SK-N-SH (cell line): ENCODE measurements at regions not wholly inside any gene's neighbourhood (a gene's known extent, or its start where the extent isn't known, plus 50 kb on each side); places are given as distances from the start of the nearest gene placed in this dataset.
"Not testable (repeated sequence)": the region's sequence is repeated elsewhere in the genome, so short reads cannot be mapped to it uniquely, and the experiment has no call there.

Experiments
- CTCF ChIA-PET: fragments of 300-600, 350-600 bp; formaldehyde crosslinking; extraction: SDS; loops from one replicate; lab custom pipeline; 2021; lab: Yijun Ruan, JAX
- POLR2A ChIA-PET: fragments of 350-600 bp; sonication (Branson Sonifier 250); formaldehyde crosslinking; extraction: SDS; loops from one replicate; lab custom pipeline; 2020; ENCODE audit warnings: antibody characterized with exemption, inconsistent platforms; lab: Yijun Ruan, JAX
- DNase-seq: peaks from one replicate; pipeline ENCODE4 v3.0.0; 2012
- H2AFZ ChIP-seq: fragments of 200-600 bp; sonication (generic); 2 replicates; pipeline ENCODE4 v1.8.1; 2016; ENCODE audit warnings: antibody characterized with exemption, mild to moderate bottlenecking, low read depth
- H3F3A ChIP-seq: fragments of 200-600 bp; sonication (generic); replicated peaks from 2 replicates; pipeline ENCODE3; 2016; ENCODE audit warnings: antibody characterized with exemption, mild to moderate bottlenecking; ENCODE audit not compliant: insufficient read depth
- H3K27ac ChIP-seq, 2 experiments: fragments of 200-500 bp in 1 of 2; fragments of 200-600 bp in 1 of 2; sonication (Bioruptor generic) in 1 of 2; sonication (generic), shearing (Covaris generic) in 1 of 2; 2 replicates each; pipeline versions ENCODE4 v1.5.1 to v1.6.1; 2014 to 2016; ENCODE audit warnings: low read depth in 2 of 2, inconsistent platforms in 1 of 2, low read length in 1 of 2, mild to moderate bottlenecking in 1 of 2, mixed read lengths in 1 of 2
- H3K27me3 ChIP-seq: fragments of 200-600 bp; sonication (generic), shearing (Covaris generic); 2 replicates; pipeline ENCODE4 v1.6.1; 2016; ENCODE audit warnings: mixed run types; ENCODE audit not compliant: insufficient read depth
- H3K36me3 ChIP-seq, 2 experiments: fragments of 200-500 bp in 1 of 2; fragments of 200-600 bp in 1 of 2; sonication (Bioruptor generic) in 1 of 2; sonication (generic) in 1 of 2; replicated peaks in 1 of 2; 2 replicates each; pipeline versions ENCODE3 to v1.5.1; 2014 to 2016; ENCODE audit warnings: low read length in 1 of 2, mild to moderate bottlenecking in 1 of 2; ENCODE audit not compliant: insufficient read depth in 2 of 2, control insufficient read depth in 1 of 2
- H3K4me1 ChIP-seq, 2 experiments: fragments of 200-500 bp in 1 of 2; fragments of 200-600 bp in 1 of 2; sonication (Bioruptor generic) in 1 of 2; sonication (generic), shearing (Covaris generic) in 1 of 2; 2 replicates each; pipeline versions ENCODE4 v1.5.1 to v1.6.1; 2014 to 2016; ENCODE audit warnings: low read depth in 1 of 2, low read length in 1 of 2, mixed run types in 1 of 2; ENCODE audit not compliant: insufficient read depth in 2 of 2, control insufficient read depth in 1 of 2
- H3K4me2 ChIP-seq: fragments of 200-600 bp; sonication (generic), shearing (Covaris generic); 2 replicates; pipeline ENCODE4 v1.6.1; 2017; ENCODE audit warnings: mixed run types
- H3K4me3 ChIP-seq, 2 experiments: fragments of 200-500 bp in 1 of 2; fragments of 200-600 bp in 1 of 2; sonication (Bioruptor generic) in 1 of 2; sonication (generic), shearing (Covaris generic) in 1 of 2; 2 replicates each; pipeline versions ENCODE4 v1.5.1 to v1.8.1; 2014 to 2016; ENCODE audit warnings: low read depth in 2 of 2, inconsistent platforms in 1 of 2, low read length in 1 of 2, mild to moderate bottlenecking in 1 of 2, mixed read lengths in 1 of 2, moderate library complexity in 1 of 2
- H3K79me2 ChIP-seq: fragments of 200-600 bp; sonication (generic); 2 replicates; pipeline ENCODE4 v1.8.1; 2017; ENCODE audit warnings: mild to moderate bottlenecking; ENCODE audit not compliant: insufficient read depth
- H3K9ac ChIP-seq: fragments of 200-600 bp; sonication (generic); 2 replicates; pipeline ENCODE4 v1.6.1; 2017; ENCODE audit warnings: mixed run types
- H3K9me2 ChIP-seq: fragments of 200-600 bp; sonication (generic); 2 replicates; pipeline ENCODE4 v1.6.1; 2017; ENCODE audit warnings: mixed run types
- H3K9me3 ChIP-seq: fragments of 200-600 bp; sonication (generic); 2 replicates; pipeline ENCODE4 v1.6.1; 2017; ENCODE audit warnings: mixed run types, mild to moderate bottlenecking, moderate library complexity
- H4K20me1 ChIP-seq: fragments of 200-600 bp; sonication (generic); 2 replicates; pipeline ENCODE4 v1.6.1; 2017; ENCODE audit warnings: mild to moderate bottlenecking, mixed run types; ENCODE audit not compliant: insufficient read depth
- WGBS: methylation state at CpG from one replicate; pipeline ENCODE4 v1.1.6; 2017; ENCODE audit warnings: low lambda C conversion rate; 5-methylcytosine and 5-hydroxymethylcytosine counted together

- DNase-seq, H3K27ac ChIP-seq, H3K4me3 ChIP-seq, POLR2A ChIA-PET, H4K20me1 ChIP-seq, H3K4me1 ChIP-seq, H3K9ac ChIP-seq, H3K36me3 ChIP-seq, H3K79me2 ChIP-seq, H3K4me2 ChIP-seq, H3K9me2 ChIP-seq, H2AFZ ChIP-seq, H3F3A ChIP-seq, H3K9me3 ChIP-seq, H3K27me3 ChIP-seq, CTCF ChIA-PET: not testable (repeated sequence)
- 13% methylated on average over 6 of the region's 6 CpGs for WGBS
Observed at GRCh38 chr7:153976745-153977144, 75.5 kb upstream of the DPP6 start.

GRCh38 chr7:153983186-153983585, 69.0 kb upstream of the DPP6 start:
- H3K36me3 ChIP-seq, H3F3A ChIP-seq, DNase-seq, H3K9me2 ChIP-seq, H3K27me3 ChIP-seq, H3K79me2 ChIP-seq, POLR2A ChIA-PET, H3K27ac ChIP-seq, H4K20me1 ChIP-seq, H3K4me2 ChIP-seq, H3K9me3 ChIP-seq, CTCF ChIA-PET, H3K9ac ChIP-seq, H2AFZ ChIP-seq, H3K4me3 ChIP-seq, H3K4me1 ChIP-seq: not testable (repeated sequence)
- 7% methylated on average over 5 of the region's 6 CpGs for WGBS

- 28% methylated on average over 10 of the region's 23 CpGs for WGBS
- not testable (repeated sequence) for H4K20me1 ChIP-seq, H3K4me2 ChIP-seq
Observed at GRCh38 chr7:153989066-153989627, 63.1 kb upstream of the DPP6 start.

GRCh38 chr7:153989742-153990425, 62.3 kb upstream of the DPP6 start:
- DNase-seq: peak; percentile 3
- H3K9me3 ChIP-seq, H3K9me2 ChIP-seq, H3K27me3 ChIP-seq, H3K79me2 ChIP-seq, H4K20me1 ChIP-seq, H3K4me1 ChIP-seq, POLR2A ChIA-PET, H3K27ac ChIP-seq, H3K4me3 ChIP-seq, H3F3A ChIP-seq, CTCF ChIA-PET, H2AFZ ChIP-seq, H3K4me2 ChIP-seq, H3K9ac ChIP-seq, H3K36me3 ChIP-seq: not testable (repeated sequence)
- 12% methylated on average over 5 of the region's 11 CpGs for WGBS

More at GRCh38 chr7:153989066-153989627, 63.1 kb upstream of the DPP6 start:
- H3K9ac ChIP-seq, H2AFZ ChIP-seq, H3K27ac ChIP-seq, POLR2A ChIA-PET, H3K9me3 ChIP-seq, H3K79me2 ChIP-seq, H3K4me1 ChIP-seq, CTCF ChIA-PET, H3F3A ChIP-seq, DNase-seq, H3K9me2 ChIP-seq, H3K27me3 ChIP-seq, H3K36me3 ChIP-seq, H3K4me3 ChIP-seq: not testable (repeated sequence)

GRCh38 chr7:153991471-153991870, 60.7 kb upstream of the DPP6 start:
- H3K4me1 ChIP-seq, H3K27ac ChIP-seq, H3K9ac ChIP-seq, H3F3A ChIP-seq, H3K27me3 ChIP-seq, H2AFZ ChIP-seq, DNase-seq, H3K4me3 ChIP-seq, H4K20me1 ChIP-seq, H3K79me2 ChIP-seq, CTCF ChIA-PET, H3K9me2 ChIP-seq, H3K9me3 ChIP-seq, H3K4me2 ChIP-seq, H3K36me3 ChIP-seq, POLR2A ChIA-PET: not testable (repeated sequence)
- WGBS: 8% methylated on average over 3 of the region's 3 CpGs

- H3K27ac ChIP-seq, H3K27me3 ChIP-seq, H3K4me1 ChIP-seq, H3K9ac ChIP-seq, H3K79me2 ChIP-seq, H3K36me3 ChIP-seq, H4K20me1 ChIP-seq, H3K4me3 ChIP-seq, POLR2A ChIA-PET, H3K9me2 ChIP-seq, H3K4me2 ChIP-seq, CTCF ChIA-PET, DNase-seq, H2AFZ ChIP-seq, H3F3A ChIP-seq, H3K9me3 ChIP-seq: not testable (repeated sequence)
- 15% methylated on average over 2 of the region's 2 CpGs for WGBS
Observed at GRCh38 chr7:153993402-153993801, 58.8 kb upstream of the DPP6 start.
